HG02571 (cell line): ENCODE measurements at regions not wholly inside any gene's neighbourhood (a gene's known extent, or its start where the extent isn't known, plus 50 kb on each side); places are given as distances from the start of the nearest gene placed in this dataset.
"Not testable (repeated sequence)": the region's sequence is repeated elsewhere in the genome, so short reads cannot be mapped to it uniquely, and the experiment has no call there.

Experiments
- ATAC-seq: cut with Tn5 transposase; IDR thresholded peaks from one replicate; pipeline ENCODE4 v1.9.1; 2021; ENCODE audit warnings: mild to moderate bottlenecking, moderate library complexity; ENCODE audit not compliant: unreplicated experiment

DNA sequence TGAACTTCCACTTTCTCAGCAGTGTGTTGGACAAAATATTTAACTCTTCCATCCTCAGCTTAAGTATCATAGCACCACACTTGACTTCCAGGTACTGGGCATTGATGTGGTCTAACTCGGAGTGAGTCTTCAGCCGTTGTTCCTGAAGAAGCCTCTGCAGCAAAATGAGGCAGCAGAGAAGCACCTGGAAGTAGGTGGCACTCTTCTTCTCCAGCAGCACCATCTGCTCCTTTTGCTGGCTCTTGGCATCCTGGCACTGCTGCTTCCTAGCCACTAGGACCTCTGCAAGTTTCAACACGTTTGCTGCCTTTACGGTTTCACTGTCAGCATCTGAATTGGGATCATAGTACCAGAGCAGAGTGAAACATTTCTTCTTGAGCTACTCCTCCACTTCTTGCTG lies 162.5 kb upstream of the GORAB start:
- no peak for ATAC-seq

DNA sequence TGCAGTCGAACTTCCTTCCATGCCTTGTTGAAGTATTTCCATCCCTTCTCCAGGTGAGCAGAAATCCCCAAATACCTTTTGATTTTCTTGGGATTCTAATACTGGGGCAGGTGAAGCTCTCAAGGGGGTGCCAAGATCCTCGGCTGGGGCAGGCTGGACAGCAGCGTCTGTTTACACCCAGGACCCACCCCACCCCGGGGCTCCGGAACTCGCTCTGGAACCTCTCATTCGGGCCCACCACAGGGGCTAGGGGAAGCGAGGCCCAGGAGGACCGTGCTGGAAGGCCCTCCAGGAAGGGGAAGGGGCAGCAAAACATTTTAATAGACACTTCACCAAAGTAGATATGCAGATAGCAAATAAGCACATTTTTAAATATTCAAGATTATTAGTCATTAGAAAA lies 161.9 kb upstream of the GORAB start:
- ATAC-seq: no peak

DNA sequence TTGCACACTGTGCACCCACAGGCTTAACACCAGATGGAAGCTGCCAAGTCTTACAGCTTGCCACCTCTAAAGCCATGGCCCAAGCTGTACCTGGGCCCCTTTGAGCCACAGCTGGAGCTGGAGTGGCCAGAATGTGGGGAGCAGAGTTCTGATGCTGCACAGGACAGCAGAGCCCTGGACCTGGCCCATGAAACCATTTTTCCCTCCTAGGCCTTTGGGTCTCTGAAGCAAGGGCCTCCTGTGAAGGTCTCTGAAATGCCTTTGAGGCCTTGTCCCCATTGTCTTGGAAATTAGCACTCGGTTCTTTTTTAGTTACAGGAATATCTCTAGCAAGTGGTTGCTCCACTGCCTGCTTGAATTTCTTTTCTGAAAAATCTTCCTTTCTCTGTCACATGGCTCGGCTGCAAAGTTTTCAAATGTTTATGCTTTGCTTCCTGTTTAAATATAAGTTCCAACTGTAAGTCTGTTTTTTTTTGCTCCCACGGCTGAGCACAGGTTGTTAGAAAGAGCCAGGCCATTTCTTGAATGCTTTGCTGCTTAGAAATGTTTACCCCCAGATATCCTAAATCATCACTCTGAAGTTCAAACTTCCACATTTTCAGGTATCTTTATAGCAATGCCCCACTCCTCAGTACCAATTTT lies 156.8 kb upstream of the GORAB start:
- no peak for ATAC-seq

DNA sequence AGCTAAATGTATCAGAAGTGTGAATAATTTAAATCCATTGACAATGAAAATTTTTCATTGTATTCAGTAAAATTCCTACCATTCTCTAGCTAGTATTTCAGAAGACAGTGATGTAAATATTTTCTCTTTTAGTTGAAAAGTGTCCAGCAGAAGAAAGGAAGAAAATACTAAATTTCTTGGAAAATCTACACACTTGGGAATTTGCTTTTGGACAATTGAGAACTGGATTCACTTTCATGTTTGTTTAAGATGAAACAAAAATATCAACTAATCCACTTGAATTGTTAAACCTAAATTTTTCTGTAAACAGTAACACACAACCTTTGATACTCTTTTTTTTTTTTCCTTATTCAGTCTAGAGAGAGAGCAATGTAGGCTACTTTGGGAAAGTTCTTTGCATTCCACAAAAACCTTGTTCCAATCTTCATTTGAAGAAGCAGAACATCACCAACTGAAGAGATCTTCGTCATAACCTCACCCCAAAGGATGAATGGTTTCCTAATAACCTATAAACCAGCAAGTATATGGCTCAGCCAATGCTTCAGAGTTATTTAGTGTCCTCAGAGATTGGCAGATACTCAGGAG lies 155.1 kb upstream of the GORAB start:
- no peak for ATAC-seq

DNA sequence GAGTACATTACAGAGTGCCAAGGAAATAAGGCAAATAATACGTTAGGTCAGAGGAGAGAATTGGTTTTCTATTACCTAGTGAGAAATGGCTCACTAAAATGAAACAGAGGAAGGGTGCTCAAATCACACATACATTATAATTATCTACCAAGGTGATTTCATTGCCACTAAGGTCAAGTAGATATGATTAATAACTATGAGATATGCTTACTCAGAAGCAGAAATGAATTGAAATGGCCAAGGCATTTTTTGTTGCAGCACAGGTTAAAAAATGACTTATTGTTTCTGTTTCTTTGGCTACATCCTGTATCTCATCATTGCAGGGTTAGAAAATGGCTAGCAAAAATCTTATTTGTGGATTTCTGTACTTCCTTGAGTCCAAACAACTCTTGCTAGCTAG lies 154.5 kb upstream of the GORAB start:
- ATAC-seq: no peak

DNA sequence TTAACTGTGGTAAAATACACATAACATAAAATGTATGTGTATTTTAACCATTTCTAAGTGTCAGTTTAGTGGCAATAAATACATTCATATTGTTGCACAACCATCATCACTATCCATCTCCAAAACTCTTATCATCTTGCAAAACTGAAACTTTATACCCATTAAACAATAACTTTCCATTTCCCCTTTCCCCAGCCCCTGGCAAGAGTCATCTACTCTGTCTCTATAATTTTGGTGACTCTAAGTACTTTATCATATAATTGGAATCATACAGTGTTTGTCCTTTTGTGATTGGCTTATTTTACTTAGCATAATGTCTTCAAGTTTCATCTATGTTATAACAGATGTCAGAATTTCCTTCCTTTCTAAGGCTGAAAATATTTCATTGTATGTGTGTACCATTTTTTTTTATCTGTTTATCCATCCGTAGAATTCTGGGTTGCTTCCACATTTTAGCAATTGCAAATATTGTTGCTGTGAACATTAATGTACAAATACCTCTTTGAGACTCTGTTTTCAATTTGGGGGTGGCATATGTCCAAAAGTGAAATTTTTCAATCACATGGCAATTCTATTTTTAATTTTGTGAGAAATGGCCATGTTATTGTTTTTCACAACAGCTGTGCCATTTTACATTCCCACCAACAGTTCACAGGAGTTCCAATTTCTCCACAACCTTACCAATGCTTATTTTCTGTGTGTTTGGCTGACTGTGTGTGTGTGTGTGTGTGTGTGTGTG lies 153.9 kb upstream of the GORAB start:
- ATAC-seq: no peak

DNA sequence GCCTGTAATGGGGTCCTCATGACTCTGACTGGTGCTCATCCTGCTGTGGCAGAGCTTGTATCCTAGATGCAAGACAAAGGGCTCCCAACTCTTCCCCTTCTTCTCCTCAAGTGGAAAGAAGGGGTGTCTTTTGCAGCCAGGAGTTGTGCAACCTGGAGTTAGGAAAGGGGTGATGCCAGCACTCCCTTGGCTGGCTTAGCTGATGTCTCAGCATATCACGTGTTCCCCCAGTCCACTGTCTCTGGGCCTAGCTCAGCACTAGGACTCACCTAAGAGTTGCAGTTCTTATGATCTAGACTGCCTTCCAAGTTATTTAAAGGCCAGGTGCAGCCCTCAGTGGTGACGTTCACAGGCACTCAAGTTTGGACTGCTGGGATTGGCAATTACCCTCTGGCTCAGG lies 146.2 kb upstream of the GORAB start:
- no peak for ATAC-seq

DNA sequence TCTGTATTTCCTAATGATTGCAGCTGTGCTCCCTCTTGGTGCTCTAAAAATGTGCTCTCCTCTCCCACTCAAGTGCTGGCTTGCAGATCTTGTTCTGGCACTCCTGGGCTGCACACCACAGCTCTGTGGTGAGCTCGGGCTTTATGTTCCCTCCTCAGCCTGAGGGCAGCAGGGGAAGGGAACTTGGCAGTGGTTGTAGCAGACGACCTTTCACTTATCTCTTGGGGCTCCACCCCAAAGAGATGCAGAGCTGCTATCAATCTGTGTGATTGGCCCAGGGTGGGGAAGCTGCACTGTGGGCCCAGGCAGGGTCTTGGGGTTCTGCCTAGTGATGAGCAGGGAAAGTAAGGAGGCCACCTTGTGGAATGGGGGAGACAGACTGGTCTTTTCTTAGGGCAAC lies 143.5 kb upstream of the GORAB start:
- no peak for ATAC-seq

DNA sequence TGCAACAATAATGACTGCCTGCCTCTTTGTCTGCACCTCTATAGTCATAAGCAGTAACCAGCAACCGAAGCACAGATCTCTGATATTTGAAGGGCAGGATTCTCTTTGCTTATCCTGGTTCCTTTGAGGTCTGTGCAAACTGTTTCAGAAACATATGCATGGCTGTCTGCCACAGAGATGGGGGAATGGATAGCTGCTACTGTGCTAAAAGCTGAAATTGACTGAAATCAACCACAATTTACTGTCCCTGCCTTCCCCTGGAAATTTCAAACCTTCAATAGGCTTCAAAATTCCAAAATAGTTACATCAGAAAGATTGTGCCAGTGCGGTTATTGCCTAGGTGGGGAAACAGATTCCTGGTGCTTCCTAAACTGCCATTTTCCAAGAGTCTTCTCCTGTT lies 136.8 kb upstream of the GORAB start:
- no peak for ATAC-seq

DNA sequence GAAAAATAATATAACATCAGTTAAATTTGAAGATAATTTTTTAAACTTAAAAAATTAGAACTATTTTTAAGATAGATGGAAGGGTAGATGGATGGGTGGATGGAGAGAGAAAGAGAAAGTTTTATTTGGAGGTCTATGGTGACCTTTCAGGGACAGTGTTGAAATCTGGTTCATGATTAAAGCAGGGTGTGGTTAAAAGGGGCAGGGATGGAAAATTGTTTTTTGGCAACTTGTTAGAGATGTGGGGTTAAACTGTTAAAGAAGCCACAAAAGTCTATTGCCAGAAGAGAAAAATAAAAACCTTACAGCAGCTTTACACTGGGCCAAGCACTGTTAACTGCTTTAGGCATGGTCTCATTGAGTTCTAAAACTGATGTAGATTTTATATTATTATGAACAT lies 134.9 kb upstream of the GORAB start:
- no peak for ATAC-seq

DNA sequence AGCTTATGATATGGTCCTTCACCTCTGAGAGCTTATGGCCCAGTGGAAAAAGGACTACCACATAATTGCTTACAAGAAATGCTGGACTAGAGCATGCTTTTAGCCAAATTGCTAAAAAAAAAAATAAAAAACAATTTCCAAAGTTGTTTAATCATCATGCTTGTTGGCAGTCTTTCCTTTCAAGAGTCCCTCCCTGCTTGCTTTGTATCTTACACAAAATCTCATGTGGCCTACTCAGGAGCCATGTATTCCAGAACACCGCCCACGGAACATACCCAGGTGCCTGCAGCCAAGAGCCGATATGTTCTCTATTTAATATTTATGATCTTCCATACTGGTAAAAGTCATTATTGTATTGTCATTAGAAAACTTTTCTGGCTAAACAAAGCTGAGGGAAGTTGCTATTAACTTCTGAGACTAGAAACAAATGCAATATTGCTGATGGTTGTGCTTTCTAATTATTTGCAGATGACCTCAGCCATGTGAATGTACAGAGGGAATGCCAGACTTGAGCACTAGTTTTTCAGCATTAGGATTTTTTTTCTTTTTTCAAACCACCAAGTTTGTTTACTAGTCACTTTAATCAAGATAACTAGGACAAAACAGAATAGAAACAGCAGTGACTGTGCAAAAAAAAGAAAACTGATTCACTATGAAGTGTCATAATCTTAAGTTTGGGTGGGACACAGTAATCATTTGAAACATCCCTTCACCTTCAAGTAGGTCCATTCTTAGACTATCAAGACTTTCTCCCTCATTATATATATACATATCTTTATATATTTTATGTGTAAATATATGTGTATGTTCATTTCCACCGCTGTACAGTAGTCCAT lies 129.3 kb upstream of the GORAB start:
- no peak for ATAC-seq

DNA sequence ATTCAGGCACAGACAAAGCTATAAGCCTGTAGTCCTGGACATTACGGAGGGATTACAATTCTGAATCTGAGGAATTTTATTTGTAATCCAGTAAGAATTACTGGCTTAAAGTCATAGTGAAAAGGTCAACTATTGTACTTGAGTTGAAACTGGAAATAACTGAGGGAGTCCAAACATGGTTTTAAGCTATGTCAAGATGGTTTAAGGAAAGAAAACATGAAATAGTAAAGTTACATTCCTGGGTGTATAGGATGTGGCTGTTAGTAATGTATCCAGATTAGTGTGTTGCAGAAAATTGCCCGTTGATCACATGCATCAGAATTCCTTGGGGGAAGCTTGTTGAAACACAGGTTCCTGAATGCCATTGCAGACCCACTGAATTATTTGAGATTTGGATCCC lies 124.8 kb upstream of the GORAB start:
- no peak for ATAC-seq

DNA sequence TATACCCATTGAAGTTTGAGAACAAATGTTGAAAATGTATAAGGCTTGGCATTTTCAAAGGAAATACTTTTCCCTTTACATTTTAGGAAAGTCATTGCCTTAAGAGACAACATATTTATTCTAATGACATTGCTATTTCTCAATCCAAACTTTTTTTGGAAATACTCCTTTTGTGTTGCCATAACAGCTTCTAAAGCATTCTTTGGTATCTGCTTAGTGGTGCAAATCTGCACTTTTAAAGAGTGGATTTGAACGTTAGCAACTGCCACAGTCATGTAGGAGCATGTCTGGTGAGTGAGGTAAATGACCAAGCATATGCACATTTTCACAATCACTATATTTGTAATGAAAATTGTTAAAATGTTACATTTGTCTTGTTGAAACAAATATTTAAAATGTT lies 124.4 kb upstream of the GORAB start:
- ATAC-seq: no peak

DNA sequence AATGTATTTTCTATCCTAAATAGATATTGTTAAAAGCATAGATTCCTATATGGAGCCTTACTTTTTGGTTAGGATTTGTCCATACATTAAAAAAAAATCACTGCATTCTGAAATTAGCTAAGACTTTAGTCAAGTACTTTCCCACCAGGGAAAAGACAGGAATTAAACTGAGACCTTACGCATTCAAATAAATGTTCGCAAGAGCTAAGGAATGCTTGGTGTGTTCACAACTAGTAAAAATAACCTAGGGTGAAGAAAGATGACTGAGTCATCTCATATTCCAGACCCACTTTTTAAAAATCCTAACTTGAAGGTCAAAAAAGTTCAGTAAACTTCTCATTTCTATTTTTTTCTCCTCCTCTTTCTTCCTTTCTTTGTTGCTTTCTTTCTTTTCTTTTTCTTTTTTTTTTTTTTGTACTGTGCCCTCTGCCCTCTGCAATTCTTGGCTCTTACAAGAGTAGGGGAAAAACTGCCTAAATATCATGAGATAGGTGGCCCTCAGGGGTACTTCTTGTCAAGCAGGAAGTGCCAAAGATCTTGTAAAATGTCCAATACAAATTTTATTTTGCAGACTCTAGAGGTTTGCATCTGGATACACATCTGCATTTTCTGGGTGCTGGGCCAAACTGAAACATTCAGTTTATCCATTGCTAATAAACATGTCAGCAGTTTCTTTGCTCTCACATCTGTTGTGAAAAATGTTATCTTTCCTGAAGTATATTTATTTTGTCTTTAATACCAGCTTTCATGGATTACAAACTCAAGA lies 121.4 kb upstream of the GORAB start:
- ATAC-seq: no peak

DNA sequence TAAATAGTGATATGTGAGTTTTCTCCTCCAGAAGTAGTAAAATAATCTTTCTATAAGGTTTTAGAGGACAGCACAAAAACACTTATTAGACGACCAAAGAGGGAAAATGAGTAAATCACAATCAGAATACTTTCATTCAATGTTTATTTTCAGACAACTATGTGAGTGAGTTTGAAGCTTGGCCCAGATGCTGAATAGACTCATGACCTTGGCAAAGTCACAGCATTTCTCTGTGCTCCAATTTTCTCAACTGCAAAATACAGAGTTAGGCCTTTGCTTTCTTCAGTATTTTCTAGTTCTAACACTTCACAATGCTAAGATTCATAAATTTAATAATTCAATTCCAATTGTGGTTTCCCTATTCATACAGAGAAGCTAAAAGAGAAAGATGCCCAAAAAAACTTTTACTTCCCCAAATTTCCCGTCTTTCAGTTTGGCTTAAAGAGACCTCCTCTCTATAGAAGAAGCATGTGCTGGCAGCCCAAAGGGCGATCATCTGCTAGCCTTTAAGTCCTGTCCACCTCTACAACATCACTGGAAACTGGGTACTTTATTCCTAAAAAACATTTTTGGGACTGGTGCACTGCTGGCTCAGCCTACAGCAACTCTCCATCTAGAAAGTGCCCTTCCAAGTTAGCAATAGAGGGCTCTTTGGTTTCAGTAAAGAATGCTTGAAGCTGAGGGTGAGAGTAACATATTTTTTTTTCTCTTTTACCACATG lies 116.8 kb upstream of the GORAB start:
- ATAC-seq: no peak

DNA sequence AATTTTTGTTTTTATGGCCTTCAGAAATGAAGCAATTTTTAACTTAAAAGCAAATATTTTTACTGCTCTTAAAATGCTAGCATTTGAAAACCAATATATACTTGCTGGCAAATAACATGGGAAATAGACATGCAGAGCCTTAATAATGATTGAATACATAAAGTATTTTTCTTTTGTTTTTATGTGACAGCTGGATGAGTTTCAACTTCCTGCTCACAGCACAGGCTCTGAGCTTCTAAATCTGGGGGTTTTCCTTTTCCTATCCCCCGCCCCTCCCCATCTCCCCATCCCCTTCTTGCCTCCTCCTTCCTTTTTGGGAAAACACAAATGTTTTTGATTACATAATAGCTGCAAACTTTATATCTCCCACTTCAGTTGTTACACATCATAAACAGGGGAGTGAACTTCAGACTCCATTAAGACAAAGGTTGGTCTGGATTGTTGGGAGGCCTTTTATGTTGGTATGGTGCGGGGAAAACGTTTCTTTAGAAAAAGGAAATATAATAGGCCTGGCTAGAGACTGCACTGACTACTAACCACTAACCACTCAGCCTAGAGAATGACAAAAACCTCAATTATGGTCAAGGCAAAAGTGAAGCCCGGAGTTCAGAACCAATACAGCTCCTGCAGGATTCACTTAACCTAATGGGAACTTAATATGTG lies 116.1 kb upstream of the GORAB start:
- ATAC-seq: no peak

DNA sequence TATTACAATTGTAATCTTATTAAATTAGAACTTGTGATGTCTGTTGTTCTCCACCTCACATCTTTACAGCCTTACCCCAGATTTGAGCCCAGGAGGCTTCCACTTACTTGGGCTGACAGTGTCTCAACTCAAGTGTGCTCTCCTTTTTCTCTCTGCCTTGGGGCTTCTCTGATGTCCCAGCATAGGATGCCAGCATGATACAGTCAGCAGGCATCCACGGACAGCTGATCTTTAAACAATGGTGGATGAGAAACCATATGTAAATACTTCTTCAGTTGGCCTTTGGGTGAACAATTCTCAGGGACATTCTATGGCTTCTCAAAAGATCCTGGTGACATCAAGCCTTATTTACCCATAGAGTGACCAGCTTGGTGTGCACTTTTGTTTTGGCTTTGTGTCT lies 107.6 kb upstream of the GORAB start:
- no peak for ATAC-seq

DNA sequence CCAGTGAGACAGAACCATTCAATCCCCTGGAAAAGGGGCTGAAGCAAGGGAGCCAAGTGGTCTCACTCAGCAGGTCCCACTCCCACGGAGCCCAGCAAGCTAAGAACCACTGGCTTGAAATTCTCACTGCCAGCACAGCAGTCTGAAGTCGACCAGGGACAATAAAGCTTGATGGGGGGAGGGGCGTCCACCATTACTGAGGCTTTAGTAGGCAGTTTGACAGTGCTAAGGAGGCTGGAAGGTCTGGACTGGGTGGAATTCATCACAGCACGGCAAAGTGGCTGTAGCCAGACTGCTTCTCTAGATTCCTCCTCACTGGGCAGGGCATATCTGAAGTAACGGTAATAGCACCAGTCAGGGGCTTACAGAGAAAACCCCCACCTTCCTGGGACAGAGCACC lies 105.4 kb upstream of the GORAB start:
- ATAC-seq: no peak

DNA sequence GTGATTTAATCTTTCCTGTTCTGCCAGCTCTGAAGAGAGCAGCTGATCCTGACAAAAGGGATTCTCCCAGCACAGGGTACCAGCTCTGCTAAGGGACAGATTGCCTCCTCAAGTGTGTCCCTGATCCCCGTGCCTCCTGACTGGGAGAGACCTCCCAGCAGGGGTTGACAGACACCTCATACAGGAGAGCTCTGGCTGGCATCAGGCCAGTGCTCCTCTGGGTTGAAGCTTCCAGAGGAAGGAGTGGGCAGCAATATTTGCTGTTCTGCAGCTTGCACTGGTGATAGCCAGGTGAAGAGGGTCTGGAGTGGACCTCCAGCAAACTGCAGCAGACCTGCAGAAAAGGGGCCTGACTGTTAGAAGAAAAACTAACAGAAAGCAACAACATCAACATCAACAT lies 105.0 kb upstream of the GORAB start:
- ATAC-seq: not testable (repeated sequence)

DNA sequence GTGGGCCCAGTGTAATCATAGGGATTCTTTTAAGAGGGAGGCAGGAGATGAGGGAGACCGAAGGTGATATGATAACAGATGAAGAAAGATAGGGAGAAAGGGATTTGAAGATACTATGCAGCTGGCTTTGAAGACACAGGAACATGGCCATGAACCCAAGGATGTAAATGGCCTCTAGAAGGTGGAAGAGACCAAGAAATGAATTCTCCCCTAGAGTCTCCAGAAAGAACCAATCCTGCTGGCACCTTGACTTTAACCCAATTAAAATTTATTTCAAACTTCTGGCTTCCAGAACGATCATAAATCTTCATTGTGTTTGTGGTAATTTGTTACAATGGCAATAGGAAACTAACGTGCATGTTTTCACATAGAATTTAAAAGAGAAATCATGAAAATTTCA lies 95.0 kb upstream of the GORAB start:
- ATAC-seq: no peak
